Loucy (cell line): ENCODE measurements at regions not wholly inside any gene's neighbourhood (a gene's known extent, or its start where the extent isn't known, plus 50 kb on each side); places are given as distances from the start of the nearest gene placed in this dataset.

Experiments
- CTCF ChIP-seq: fragments of 200-600 bp; sonication (generic); conservative IDR thresholded peaks from 2 replicates; pipeline ENCODE4 v1.5.1; 2014; ENCODE audit warnings: mild to moderate bottlenecking, antibody characterized with exemption, low read length
- EZH2phosphoT487 ChIP-seq: fragments of 200-600 bp; IDR thresholded peaks from 2 replicates; pipeline ENCODE4 v1.6.1; 2018; ENCODE audit warnings: antibody characterized with exemption, mild to moderate bottlenecking, moderate library complexity, borderline replicate concordance

GRCh38 chr4:179601671-179602070 lies 2159.4 kb upstream of the AGA start:
- TF ChIP-seq EZH2phosphoT487: no peak
- no peak for TF ChIP-seq CTCF
